Esophagus squamous epithelium (tissue), 4 donors: ENCODE measurements at regions not wholly inside any gene's neighbourhood (a gene's known extent, or its start where the extent isn't known, plus 50 kb on each side); places are given as distances from the start of the nearest gene placed in this dataset.

Experiments used
- POLR2A ChIP-seq, 4 donors: fragments of 450-650 bp; IDR thresholded peaks; one replicate each; pipeline ENCODE4 v1.6.1; 2017; ENCODE audit warnings: antibody characterized with exemption in 4 of 4, mild to moderate bottlenecking in 4 of 4, moderate library complexity in 3 of 4
- TF ChIP-seq, protein P1 (sequence below), 6 experiments: fragments of 450-650 bp in 4 of 6; fragments of 200-600 bp in 2 of 6; sonication (generic) in 2 of 6; IDR thresholded peaks; one replicate each; pipeline ENCODE4 v1.5.1; 2016 to 2019; ENCODE audit warnings: antibody characterized with exemption in 6 of 6, mild to moderate bottlenecking in 4 of 6, moderate library complexity in 4 of 6

DNA sequence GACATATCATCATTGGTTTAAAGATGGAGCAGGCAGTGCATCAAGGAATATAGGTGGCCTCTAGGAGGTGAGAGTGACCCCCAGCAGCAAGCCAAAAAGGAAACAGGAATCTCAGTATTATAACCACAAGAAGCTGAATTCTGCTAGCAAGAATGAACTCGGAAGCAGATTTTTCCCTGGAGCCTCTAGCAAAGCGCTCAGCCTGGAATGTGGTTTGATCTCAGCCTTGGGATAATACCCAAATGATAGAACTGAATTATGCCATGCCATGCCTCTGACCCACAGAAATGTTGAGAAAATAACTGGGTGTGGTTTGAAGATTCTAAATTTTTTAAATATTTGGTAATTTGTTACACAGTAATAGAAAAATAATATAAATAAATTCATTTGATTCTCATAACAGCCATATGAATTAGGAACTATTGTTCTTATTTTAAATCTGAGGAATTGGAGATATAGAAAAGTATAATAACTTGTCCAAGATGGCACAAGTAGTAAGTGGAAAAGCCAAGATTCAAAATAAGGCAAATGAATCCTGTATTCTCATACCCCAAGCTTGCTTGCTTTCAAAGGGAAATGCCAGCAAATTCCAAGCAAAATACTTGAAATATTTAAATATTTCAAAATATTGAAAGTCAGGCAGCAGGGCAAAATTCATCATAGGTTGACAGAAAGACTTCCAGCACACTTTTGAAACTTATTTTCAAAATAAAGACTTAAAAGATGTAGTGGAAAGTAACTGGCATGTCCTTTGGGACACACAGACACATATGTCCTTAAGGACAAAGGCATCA is 567.4 kb downstream of the KCNA4 start:
- TF ChIP-seq POLR2A (IDR thresholded peaks at IDR 0.05): no peak
- TF ChIP-seq, protein P1, sequence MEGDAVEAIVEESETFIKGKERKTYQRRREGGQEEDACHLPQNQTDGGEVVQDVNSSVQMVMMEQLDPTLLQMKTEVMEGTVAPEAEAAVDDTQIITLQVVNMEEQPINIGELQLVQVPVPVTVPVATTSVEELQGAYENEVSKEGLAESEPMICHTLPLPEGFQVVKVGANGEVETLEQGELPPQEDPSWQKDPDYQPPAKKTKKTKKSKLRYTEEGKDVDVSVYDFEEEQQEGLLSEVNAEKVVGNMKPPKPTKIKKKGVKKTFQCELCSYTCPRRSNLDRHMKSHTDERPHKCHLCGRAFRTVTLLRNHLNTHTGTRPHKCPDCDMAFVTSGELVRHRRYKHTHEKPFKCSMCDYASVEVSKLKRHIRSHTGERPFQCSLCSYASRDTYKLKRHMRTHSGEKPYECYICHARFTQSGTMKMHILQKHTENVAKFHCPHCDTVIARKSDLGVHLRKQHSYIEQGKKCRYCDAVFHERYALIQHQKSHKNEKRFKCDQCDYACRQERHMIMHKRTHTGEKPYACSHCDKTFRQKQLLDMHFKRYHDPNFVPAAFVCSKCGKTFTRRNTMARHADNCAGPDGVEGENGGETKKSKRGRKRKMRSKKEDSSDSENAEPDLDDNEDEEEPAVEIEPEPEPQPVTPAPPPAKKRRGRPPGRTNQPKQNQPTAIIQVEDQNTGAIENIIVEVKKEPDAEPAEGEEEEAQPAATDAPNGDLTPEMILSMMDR (IDR thresholded peaks at IDR 0.05): no peak
